ENCODE measurements at regions not wholly inside any gene's neighbourhood (a gene's known extent, or its start where the extent isn't known, plus 50 kb on each side); places are given as distances from the start of the nearest gene placed in this dataset.

DNA sequence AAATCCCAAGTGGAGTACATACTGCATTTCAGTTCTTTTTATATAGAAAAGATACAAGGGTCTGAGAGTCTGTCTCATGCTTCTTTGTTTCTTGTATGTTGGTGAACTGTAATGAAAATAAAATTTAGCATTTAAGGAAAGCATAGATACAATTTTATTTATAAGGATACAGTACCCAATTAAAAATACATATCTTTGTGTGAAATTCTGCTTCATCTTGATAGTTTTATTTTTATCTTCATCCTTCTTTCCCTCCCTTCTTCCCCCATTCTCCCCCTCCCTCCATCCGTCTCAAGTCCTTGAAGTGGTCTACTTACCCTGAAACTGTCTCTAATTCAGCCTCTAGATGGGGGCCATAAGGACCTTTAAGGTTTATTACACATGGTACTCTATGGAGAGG is 359.8 kb downstream of the CDH7 start:
- Histone ChIP-seq H3K4me1 (ENCODE audit: control insufficient read depth in 2 of 3, insufficient read depth in 2 of 3, low read depth in 1 of 3, low read length in 3 of 3) (no peaks in the 10 kb centered on the region), H3K9ac (ENCODE audit: low read length in 3 of 3) (no peak overlapping the region), H3K27me3 (ENCODE audit: control insufficient read depth, insufficient read depth, low read length) (no peaks in the 10 kb centered on the region), H3K4me3 (ENCODE audit: low read length in 3 of 3) (no peak overlapping the region), H3K36me3 (ENCODE audit: control insufficient read depth in 2 of 3, insufficient read depth in 3 of 3, low read length in 3 of 3) (no peaks in the 10 kb centered on the region), H3K9me3 (ENCODE audit: control insufficient read depth in 2 of 3, insufficient read depth in 1 of 3, low read length in 3 of 3) (no peaks in the 10 kb centered on the region), H3K27ac (ENCODE audit: low read depth in 2 of 2, low read length in 2 of 2) (no peak overlapping the region)
- DNase-seq (no peak), FAIRE-seq (no peak)
- no peak for TF ChIP-seq CTCF (IDR thresholded peaks at IDR 0.05; ENCODE audit: borderline replicate concordance, extremely low read depth, insufficient read depth)
- intact Hi-C loops (cut with DNase I) = no loop called here

DNA sequence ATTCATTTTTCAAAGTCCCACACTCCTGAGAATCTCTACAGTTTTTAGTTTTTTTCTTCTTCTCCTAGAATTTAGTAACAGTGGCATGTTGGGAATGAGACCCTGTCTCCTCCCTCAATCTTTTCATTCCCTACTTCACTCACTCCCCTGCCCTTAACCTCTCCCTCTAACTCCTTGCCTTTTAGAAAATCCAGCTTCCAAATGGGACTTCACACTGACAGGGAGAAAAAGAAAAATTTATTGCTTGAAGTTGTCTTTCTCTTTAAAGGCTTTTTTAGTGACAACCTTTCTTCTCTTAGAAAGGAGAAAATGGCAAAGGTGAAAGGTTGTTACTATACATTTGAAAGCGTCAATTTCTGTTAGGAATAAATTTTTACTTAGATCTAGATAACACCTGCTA is 359.2 kb downstream of the CDH7 start:
- DNase-seq (no peak), FAIRE-seq (no peak)
- Histone ChIP-seq H3K27me3 (ENCODE audit: control insufficient read depth, insufficient read depth, low read length) (no peaks in the 10 kb centered on the region), H3K4me1 (ENCODE audit: control insufficient read depth in 2 of 3, insufficient read depth in 2 of 3, low read depth in 1 of 3, low read length in 3 of 3) (no peaks in the 10 kb centered on the region), H3K9me3 (ENCODE audit: control insufficient read depth in 2 of 3, insufficient read depth in 1 of 3, low read length in 3 of 3) (no peaks in the 10 kb centered on the region), H3K27ac (ENCODE audit: low read depth in 2 of 2, low read length in 2 of 2) (no peak overlapping the region), H3K36me3 (ENCODE audit: control insufficient read depth in 2 of 3, insufficient read depth in 3 of 3, low read length in 3 of 3) (no peaks in the 10 kb centered on the region), H3K9ac (ENCODE audit: low read length in 3 of 3) (no peak overlapping the region), H3K4me3 (ENCODE audit: low read length in 3 of 3) (no peak overlapping the region)
- TF ChIP-seq CTCF (IDR thresholded peaks at IDR 0.05; ENCODE audit: borderline replicate concordance, extremely low read depth, insufficient read depth) = no peak
- intact Hi-C loops (cut with DNase I) = no loop called here

DNA sequence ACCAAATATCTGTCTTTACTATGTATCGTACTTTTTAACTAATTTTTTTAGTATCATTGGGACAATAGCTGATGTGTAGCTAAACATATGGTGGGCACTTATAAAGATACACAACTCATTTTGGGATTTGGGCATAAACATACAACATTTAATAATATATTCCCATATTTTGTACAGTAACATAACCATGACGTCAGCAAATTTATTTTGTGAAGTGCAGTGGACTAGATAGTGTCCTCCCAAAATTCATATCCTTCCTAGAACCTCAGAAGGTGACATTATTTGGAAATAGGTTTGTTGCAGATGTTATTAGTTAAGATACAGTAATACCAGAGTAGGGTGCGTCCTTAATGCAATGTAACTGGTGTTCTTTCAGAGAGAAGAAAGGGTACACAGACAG is 356.7 kb downstream of the CDH7 start:
- Histone ChIP-seq H3K27me3 (ENCODE audit: control insufficient read depth, insufficient read depth, low read length) (no peaks in the 10 kb centered on the region), H3K9ac (ENCODE audit: low read length in 3 of 3) (no peak overlapping the region), H3K36me3 (ENCODE audit: control insufficient read depth in 2 of 3, insufficient read depth in 3 of 3, low read length in 3 of 3) (no peaks in the 10 kb centered on the region), H3K4me3 (ENCODE audit: low read length in 3 of 3) (no peak overlapping the region), H3K4me1 (ENCODE audit: control insufficient read depth in 2 of 3, insufficient read depth in 2 of 3, low read depth in 1 of 3, low read length in 3 of 3) (no peaks in the 10 kb centered on the region), H3K27ac (ENCODE audit: low read depth in 2 of 2, low read length in 2 of 2) (no peak overlapping the region), H3K9me3 (ENCODE audit: control insufficient read depth in 2 of 3, insufficient read depth in 1 of 3, low read length in 3 of 3) (no peaks in the 10 kb centered on the region)
- DNase-seq = no peak
- FAIRE-seq = no peak
- TF ChIP-seq CTCF (IDR thresholded peaks at IDR 0.05; ENCODE audit: borderline replicate concordance, extremely low read depth, insufficient read depth) = no peak
- intact Hi-C loops (cut with DNase I) = no loop called here

GRCh38 chr18:66105016-66105415 is 354.2 kb downstream of the CDH7 start:
- Histone ChIP-seq H3K9ac (ENCODE audit: low read length in 3 of 3) (no peak overlapping the region), H3K4me1 (ENCODE audit: control insufficient read depth in 2 of 3, insufficient read depth in 2 of 3, low read depth in 1 of 3, low read length in 3 of 3) (no peaks in the 10 kb centered on the region), H3K27ac (ENCODE audit: low read depth in 2 of 2, low read length in 2 of 2) (no peak overlapping the region), H3K27me3 (ENCODE audit: control insufficient read depth, insufficient read depth, low read length) (no peaks in the 10 kb centered on the region), H3K9me3 (ENCODE audit: control insufficient read depth in 2 of 3, insufficient read depth in 1 of 3, low read length in 3 of 3) (no peaks in the 10 kb centered on the region), H3K4me3 (ENCODE audit: low read length in 3 of 3) (no peak overlapping the region), H3K36me3 (ENCODE audit: control insufficient read depth in 2 of 3, insufficient read depth in 3 of 3, low read length in 3 of 3) (no peaks in the 10 kb centered on the region)
- TF ChIP-seq CTCF (IDR thresholded peaks at IDR 0.05; ENCODE audit: borderline replicate concordance, extremely low read depth, insufficient read depth) = no peak
- intact Hi-C loops (cut with DNase I) = no loop called here
- DNase-seq (no peak), FAIRE-seq (no peak)
